AG10803 (cell line): ENCODE measurements at regions not wholly inside any gene's neighbourhood (a gene's known extent, or its start where the extent isn't known, plus 50 kb on each side); places are given as distances from the start of the nearest gene placed in this dataset.
"Not testable (repeated sequence)": the region's sequence is repeated elsewhere in the genome, so short reads cannot be mapped to it uniquely, and the experiment has no call there.

Experiments used
- DNase-seq: peaks from one replicate; pipeline ENCODE4 v3.0.0; 2010; ENCODE audit warnings: low read depth
- H3K4me3 ChIP-seq: 2 replicates; pipeline ENCODE4 v1.5.1; 2011; ENCODE audit warnings: mild to moderate bottlenecking, low read length, control low read depth
- CTCF ChIP-seq: conservative IDR thresholded peaks from 2 replicates; pipeline ENCODE4 v1.5.1; 2011; ENCODE audit warnings: mild to moderate bottlenecking, low read length, control low read depth, inconsistent platforms

GRCh38 chr17:73910821-73911515 is 266.7 kb upstream of the SDK2 start:
- no peak overlapping the region for H3K4me3 ChIP-seq
- TF ChIP-seq CTCF, result no peak
- no peak for DNase-seq

- TF ChIP-seq CTCF, result no peak
- no peak for DNase-seq
- H3K4me3 ChIP-seq, result no peak overlapping the region
Observed at GRCh38 chr17:73911726-73912372, 267.6 kb upstream of the SDK2 start.

GRCh38 chr17:73912373-73912746 is 268.1 kb upstream of the SDK2 start:
- TF ChIP-seq CTCF, result no peak
- DNase-seq, result no peak
- H3K4me3 ChIP-seq, result no peak overlapping the region

- TF ChIP-seq CTCF, result no peak
- H3K4me3 ChIP-seq, result no peak overlapping the region
- no peak for DNase-seq
Observed at GRCh38 chr17:73914536-73915274, 270.5 kb upstream of the SDK2 start.

- not testable (repeated sequence) for H3K4me3 ChIP-seq, DNase-seq
Observed at GRCh38 chr17:73919033-73919432, 274.8 kb upstream of the SDK2 start.

- no peak overlapping the region for H3K4me3 ChIP-seq
- TF ChIP-seq CTCF, result no peak
- no peak for DNase-seq
Observed at GRCh38 chr17:73921306-73921705, 277.1 kb upstream of the SDK2 start.

- DNase-seq, result no peak
- H3K4me3 ChIP-seq, result no peak overlapping the region
Observed at GRCh38 chr17:73924114-73924908, 279.2 kb upstream of the RPL38 start.

More at GRCh38 chr17:73924114-73924908, 279.2 kb upstream of the RPL38 start:
- TF ChIP-seq CTCF, result no peak
